ENCODE measurements at regions not wholly inside any gene's neighbourhood (a gene's known extent, or its start where the extent isn't known, plus 50 kb on each side); places are given as distances from the start of the nearest gene placed in this dataset.

DNA sequence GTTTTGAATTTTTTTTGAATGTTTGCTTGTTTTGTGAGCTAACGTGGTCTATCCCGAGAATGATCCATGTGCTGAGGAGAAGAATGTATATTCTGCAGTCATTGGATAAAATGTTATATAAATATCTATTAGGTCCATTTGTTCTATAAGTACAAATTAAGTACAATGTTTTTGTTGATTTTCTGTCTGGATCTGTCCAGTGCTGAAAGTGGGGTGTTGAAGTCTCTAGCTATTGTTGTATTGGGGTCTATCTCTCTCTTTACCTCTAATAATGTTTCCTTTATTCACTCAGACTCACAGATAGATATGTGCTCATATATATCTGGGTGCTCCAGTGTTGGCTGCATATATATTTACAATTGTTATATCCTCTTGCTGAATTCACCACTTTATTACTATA, 144.8 kb upstream of the SETMAR start:
- TF ChIP-seq EP300 (conservative IDR thresholded peaks at IDR 0.05; ENCODE audit: poor library complexity, severe bottlenecking) = no peak
- TF ChIP-seq SMC3 (conservative IDR thresholded peaks at IDR 0.05; ENCODE audit: poor library complexity) = no peak
- TF ChIP-seq, protein P1, sequence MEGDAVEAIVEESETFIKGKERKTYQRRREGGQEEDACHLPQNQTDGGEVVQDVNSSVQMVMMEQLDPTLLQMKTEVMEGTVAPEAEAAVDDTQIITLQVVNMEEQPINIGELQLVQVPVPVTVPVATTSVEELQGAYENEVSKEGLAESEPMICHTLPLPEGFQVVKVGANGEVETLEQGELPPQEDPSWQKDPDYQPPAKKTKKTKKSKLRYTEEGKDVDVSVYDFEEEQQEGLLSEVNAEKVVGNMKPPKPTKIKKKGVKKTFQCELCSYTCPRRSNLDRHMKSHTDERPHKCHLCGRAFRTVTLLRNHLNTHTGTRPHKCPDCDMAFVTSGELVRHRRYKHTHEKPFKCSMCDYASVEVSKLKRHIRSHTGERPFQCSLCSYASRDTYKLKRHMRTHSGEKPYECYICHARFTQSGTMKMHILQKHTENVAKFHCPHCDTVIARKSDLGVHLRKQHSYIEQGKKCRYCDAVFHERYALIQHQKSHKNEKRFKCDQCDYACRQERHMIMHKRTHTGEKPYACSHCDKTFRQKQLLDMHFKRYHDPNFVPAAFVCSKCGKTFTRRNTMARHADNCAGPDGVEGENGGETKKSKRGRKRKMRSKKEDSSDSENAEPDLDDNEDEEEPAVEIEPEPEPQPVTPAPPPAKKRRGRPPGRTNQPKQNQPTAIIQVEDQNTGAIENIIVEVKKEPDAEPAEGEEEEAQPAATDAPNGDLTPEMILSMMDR (IDR thresholded peaks at IDR 0.05; ENCODE audit: poor library complexity, severe bottlenecking) = no peak
- no peak for TF ChIP-seq RAD21 (conservative IDR thresholded peaks at IDR 0.05)
- no peak for TF ChIP-seq POLR2AphosphoS5 (IDR thresholded peaks at IDR 0.05)
- no peak for TF ChIP-seq EZH2 (IDR thresholded peaks at IDR 0.05; ENCODE audit: borderline replicate concordance, insufficient read depth, low read length, poor library complexity, severe bottlenecking)
- TF ChIP-seq TAF1 (IDR thresholded peaks at IDR 0.05; ENCODE audit: low read depth) = no peak

All from neural cell (in vitro differentiated cells).